Activated CD8-positive, alpha-beta memory T cell treated with anti-CD3 and anti-CD28 coated beads, Interleukin-2, amount 50 U/mL, for 48 hours (primary cell): ENCODE measurements at regions not wholly inside any gene's neighbourhood (a gene's known extent, or its start where the extent isn't known, plus 50 kb on each side); places are given as distances from the start of the nearest gene placed in this dataset.

ENCODE experiments used
- DNase-seq: peaks from one replicate; pipeline ENCODE4 v3.0.0-alpha.2; 2020

DNA sequence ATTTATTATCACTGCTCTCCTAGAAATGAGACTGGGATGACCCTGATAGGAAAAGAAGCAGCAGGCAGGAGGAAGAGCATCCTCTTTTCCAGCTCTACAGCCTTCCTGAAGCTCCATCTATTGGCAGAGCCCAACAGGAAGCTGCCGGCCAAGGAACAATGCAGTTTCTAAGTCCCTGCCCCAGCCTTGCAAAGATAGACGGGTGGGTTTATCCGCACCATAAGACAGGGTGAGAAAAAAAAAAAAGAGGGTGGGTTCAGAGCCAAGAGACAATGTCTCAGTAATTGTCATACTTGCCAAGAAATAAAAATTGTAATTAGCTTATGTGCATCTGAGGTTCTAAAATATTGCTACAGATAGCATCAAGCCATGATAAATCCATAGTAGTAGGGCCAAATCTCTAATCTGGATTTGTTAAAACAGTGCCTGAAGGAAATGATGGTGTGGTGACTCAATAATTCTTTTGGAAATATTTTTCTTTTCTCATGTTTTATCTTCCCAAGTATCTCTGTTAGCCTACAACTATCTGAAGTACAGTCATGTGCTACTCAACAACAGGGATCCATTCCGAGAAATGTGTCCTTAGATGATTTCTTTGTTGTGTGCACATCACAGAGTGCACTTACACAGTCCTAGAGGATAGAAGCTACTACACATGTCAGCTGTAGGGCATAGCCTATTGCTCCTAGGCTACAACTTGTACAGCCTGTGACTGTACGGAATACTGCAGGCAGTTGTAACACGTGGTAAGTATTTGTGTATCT, 242.9 kb upstream of the CXCL12 start:
- DNase-seq, result no peak

DNA sequence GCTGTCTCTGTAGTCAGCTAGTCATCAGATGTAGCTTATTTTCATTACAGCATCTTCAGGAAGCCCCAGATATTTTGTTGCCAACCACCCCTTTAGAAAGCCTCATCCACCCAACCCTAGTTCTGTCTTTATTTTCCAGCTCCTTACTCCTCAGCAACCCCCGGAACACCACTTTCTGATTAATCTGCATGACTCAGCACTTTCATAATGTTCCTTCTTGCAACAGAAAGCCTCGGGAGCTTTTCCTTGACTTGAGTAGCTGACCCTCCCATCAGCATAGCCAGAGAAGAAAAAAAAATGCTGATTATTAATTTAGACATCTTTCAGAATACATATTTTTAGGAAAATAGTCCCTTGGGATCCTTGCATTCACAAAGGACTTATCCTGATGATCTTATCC, 244.0 kb upstream of the CXCL12 start:
- no peak for DNase-seq

DNA sequence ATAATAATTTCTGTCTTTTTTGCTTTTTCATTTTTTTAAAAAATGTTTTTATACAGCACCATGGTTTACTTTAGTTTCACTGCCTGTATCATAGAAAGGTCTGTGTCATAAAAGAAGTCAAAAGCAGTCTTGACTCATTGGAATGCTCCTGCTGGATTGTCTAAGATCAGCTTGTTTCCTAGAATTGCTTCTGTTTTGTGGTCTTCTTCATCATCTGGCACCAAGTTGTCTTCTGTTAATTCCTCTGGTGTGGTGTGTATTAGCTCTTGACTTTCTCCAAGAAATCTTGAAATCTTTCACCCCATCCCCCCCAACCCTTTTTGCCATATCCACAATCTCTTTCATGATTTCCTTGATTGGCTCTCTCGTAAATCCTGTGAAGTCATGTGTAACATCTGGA, 250.3 kb upstream of the CXCL12 start:
- DNase-seq, result no peak

DNA sequence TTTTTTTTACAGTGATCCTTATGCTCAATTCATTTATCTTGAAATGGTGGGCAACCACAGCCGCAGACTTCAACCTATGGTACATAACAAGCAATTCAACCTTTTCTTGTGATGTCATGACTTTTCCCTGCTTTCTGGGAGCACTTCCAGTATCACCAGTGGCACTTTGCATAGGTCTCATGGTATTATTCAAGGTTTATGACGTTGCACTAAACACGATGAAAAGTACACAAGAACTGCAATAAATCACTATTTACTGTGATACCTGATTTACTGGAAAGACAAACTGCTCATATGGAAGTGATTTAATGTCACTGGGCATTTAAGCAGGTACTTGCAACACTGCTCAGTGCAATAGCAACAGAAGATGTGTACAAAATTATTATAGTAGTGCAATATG, 251.7 kb upstream of the CXCL12 start:
- no peak for DNase-seq

DNA sequence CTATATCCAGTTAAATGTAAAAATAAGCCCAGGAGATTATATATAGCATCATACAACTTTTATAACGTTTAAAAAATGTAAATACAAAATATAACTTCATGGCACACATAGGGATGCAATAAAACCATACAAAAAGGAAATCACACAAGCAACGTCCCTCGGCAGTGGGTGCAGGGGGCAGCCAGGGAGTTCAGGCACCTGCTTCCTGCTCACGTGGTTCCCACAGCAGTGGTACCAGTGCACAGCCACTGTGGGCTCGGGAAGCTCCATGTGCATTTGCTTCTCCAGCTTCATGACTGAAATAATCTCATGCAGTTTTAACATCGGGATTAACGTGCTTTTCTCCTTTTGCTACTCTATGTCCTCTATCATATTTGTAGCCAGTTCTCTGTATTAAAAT, 255.5 kb upstream of the CXCL12 start:
- DNase-seq, result no peak

DNA sequence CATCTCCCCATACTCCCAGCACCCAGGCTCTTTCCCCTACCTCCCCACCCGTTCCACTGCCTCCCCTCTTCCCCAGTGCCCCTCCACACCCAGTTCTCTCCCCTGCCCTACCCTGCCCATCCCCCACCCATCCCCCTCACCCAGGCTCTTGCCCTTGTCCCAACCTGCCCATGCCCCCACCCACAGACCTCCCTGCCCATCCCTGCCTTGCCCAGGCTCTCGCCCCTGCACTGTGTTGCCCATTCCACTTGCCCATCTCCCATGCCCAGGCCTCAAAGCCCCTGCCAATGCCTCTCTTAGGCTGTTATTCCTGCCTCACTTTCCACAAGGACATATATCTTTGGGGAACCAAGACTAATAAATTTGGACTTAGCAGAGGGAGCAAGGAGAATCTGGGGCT, 262.6 kb upstream of the CXCL12 start:
- DNase-seq, result no peak

DNA sequence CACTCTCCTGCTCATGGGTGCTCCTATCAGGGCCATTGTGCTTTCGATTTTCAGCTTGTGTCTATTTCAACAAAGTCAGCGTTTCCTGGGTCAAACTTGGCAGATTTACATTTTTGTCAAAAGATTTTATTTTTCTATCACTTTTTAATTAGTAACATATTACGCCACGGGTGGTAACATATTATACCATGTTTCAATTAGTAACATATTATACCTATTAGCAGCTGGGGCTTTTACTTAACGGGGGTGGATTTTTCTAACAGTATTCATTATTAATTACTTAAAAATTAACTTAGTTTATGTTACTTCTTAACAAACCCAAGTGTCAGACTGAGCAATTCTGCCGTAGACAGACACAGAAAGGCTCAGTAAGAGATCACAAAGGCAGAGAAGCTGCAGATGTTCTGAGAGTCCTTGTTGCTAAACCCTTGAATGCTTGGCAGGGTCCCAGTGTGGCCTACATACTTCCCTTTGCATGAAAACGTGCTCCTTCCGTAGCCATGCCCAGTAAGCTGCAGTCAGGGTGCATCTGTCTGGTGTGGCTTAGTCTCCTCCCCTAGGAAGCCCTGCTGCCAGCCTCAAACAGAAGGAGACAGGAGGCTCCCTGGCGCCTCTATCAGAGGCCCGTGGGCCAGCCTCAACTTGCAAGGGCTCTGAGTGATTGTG, 263.1 kb upstream of the CXCL12 start:
- no peak for DNase-seq

DNA sequence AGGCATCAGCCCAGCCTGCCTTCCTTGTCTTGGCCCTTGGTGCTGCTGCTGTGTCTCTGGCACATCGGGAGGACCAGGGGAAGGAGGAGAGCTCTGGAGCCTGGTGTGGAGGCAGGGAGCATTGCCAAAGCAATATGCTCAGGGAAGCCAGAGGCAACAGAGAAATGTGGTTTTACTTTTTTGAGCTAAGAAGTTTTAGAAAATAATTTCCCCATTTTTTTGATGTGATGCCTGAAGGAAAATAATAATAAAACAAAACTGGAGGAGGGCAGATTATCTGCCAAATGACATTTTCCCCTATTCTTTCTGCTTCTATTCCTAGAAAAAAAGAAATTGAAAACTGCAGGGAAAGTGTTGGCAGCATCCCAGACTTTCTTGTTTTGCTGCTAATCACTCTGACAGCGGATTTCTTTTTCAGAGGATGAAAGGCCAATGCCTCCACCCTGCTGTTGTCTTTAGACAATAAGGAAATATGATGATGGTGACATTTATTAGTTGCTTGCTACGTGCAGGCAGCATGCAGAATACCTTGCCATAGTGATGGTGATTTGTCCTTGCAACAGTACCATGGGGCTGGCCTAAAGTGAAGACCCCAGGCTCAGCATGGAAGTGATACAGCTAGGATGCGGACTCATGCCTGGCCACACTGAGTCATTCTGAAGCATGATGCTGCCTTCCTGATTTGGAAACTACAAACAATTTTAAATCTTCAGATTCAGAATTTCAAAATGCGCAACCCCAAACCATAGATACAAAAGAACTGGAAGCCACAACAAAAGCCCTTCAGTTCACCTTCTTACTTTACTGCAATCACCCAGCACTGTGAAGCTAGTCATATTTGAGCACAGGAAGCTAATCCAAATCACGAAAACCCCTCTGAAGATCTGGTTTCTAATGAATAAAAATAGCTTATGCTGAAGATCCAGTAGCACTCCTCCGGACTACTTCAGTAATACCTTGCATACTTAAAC, 260.2 kb upstream of the TMEM72 start:
- no peak for DNase-seq

DNA sequence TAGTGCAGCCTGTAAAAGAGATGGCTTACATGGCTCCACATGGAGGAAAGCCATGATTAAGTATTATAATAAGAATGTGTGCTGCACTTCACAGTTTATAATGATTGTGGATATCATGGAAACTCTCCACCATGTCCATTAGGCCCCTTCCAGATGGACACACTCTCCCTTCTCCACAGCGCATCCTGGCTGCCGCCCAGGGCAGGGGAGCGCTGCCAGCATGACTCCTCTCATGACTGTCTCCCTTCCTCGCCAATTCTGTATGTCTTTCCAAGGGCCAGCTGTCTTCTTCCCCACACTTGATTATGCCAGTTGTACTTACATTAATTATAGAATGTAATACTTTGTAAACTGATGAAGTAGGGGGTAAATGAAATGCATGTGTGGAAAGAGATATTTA, 259.3 kb upstream of the TMEM72 start:
- DNase-seq, result no peak

DNA sequence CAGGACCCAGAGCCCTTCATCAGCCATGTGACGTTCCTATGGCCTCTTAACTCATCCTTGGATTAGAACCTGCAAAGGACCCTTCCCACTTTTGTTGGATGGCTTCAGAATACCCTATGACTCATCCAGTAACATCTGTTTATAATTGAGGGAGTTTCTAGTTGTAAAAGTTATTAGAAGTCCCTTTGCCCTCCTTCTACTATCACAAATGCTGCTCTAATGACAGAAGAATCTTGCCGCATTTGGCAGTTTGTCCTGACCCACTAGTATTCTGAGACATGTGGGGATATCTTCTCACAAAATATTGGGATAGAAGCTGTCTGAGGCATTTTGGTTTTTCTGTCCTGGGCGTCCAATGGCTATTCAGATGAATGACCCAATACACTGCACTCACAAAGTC, 251.8 kb upstream of the TMEM72 start:
- DNase-seq, result no peak

DNA sequence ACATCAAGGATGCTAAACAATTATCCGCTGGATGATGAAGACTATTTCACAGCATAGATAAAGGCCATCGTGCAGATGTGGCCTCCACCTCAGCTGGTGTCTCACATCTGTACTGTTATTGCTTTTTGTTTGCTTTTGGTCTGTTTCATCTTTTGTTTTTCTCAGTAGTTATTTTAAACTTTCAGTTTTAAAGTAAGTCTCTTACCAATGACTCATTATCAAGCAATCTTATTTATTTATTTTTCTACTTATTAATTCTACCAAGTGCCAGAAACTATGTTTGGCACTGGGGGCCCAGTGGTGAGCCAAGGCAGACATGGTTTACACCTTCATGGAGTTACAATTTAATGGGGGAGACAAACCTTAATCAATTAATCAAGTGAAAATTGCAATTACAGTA, 250.9 kb upstream of the TMEM72 start:
- no peak for DNase-seq

DNA sequence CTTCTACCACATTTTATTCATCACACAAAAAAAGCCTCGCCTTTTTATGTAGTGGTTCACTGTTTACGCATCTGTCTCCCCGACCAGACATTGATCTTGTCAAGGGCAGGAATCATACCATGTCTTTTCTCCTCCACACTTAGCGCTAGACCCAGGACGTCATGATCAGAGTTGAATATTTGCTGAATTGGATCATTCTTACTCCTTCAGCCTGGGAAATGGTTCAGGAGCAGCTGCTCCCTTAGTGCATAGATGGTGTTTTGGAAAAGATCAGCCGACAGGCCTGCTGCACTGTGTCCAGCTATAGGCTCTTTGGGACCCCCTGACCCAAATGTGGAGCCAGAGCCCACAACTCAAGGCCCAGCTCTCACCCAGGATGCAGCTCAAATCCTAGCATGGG, 249.1 kb upstream of the TMEM72 start:
- no peak for DNase-seq

DNA sequence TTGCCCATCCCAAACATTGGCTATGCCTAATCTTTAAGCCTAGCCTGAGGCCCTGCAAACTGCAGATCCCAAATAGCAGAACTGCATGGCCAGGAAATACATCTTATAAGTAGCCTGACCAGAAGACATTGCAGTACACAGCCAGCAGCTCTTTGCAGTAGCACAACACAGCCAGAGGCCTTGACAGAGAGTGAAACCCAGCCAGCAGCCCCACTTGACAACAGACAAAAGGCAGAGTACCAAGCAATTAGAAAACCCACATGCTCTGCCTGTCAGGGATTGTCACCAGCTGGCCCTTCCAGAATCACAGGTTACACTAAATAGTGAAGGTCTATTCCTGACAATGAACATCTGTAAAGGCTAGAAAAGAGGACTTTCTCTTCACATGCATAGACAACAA, 242.8 kb upstream of the TMEM72 start:
- DNase-seq, result no peak

DNA sequence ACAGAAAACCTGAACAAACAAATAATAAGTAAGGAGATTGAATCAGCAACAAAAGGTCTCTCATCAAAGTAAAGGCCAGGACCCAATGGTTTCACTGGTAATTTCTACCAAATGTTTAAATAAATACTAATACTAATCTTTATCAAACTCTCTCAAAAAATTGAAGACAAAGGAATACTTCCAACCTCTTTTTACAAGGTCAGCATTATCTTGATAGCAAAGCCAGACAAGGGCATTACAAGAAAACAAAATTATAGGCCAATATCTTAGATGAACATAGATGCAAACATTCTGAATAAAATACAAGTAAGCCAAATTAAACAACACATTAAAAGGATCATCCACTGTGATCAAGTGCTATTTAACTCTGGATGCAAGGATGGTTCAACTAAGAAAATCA, 239.8 kb upstream of the TMEM72 start:
- no peak for DNase-seq

DNA sequence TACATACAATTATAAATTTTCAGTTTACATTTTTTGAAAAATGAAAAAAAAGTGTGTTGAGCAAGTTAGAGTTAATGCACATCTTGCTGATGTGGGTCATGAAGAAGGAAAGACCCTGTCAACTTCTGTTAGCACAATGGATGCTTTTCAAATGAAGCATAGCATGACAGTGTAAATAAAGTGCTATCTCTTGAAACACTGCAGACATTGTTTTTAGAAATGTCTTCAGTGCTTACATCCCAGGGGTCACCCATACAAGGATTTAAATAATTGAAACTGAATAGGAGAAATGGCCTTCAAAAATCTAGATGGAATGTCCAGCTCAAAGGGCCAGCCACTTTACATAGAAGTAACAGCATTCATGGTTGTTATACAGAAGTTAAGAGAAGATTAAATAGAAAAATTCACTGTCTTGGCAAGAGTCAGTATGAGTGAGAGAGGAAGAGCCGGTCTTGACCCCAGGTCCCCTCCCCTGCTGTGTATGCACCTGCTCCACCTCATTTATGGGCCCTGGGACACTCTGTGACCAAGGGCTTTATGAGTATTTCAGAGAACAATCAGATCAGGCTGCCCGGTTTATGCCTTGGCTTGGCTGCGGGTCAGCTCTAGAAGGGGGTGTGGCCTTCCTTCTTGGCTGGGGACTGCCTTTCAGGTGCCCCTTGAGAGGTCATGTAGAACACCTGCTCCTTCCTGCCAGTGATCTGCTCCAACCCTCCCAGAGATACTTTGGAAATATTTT, 237.7 kb upstream of the TMEM72 start:
- DNase-seq, result no peak

DNA sequence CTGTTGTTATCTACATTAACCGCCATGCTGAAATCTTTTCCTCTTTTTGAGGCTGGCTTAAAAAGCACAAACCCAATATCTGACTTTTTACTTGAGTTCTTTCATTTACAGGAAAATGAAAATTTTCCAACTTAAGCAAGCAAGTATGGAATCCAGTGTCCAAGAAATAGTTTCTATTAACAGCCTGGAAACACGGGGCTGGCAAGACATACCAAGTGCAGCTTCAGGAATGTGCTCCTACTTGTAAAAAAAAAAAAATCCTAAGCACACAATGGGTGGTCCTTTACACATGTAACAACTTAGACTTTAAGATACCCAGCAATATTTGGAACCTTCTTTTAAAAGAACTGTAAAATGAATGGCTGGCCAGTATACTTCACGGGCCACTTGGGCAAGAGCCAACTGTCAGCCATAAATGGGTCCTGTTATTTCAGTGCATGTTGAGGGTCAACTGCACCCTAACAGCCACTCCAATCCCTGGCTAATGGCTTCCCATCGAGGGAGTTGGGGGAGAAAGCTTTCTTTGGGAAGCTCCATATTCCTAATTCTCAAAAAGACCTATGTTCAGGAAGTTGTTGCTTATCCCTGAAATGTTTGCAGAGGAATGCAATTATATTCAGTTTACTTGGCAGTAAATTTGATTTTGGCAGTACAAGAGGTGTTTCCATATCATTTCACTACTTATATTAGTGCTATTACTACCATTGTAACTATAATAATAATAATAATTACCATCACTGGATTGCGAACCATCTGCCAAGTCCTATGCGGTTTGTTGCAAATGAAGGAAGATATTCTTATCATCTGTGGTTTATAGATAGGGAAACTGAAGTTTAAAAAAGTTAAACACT, 236.4 kb upstream of the TMEM72 start:
- DNase-seq, result no peak

DNA sequence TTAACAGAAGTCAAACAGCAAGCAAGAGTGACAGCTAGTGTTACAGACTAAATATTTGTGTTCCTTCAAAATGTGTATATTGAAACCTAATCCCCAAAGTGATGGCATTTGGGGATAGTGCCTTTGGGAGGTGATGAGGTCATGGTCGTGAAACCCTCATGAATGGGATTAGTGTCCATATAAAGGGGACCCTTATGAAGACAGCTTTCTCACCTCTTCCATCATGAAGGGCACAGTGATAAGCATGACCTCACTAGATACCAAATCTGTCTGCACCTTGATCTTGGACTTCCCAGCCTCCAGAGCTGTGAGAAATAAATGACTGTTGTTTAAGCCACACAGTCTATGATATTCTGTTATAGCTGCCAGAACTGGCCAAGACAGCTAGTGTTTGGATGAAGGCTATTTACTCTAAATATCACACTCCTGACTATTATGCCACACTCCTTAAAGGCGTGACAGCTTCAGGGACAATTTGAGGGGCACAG, 235.7 kb upstream of the TMEM72 start:
- DNase-seq, result no peak

DNA sequence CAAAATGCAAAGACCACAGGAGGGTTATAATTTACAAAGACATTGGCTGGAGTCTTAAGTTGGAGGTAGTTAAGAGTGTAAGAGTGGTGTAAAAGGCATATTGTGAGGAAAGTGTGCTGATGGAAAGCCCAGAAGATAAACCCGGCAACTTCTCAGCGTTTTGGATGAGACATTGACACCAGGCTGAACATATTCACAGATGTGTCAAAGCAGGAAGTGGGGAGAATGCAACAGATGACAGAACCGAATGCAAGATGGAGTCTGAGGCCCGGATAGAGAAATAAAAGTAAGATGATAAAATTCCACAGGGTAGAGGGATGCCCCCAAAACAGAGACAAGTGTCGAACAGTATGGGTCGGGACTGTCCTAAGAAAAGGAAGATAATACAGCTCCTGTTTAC, 230.4 kb upstream of the TMEM72 start:
- no peak for DNase-seq

DNA sequence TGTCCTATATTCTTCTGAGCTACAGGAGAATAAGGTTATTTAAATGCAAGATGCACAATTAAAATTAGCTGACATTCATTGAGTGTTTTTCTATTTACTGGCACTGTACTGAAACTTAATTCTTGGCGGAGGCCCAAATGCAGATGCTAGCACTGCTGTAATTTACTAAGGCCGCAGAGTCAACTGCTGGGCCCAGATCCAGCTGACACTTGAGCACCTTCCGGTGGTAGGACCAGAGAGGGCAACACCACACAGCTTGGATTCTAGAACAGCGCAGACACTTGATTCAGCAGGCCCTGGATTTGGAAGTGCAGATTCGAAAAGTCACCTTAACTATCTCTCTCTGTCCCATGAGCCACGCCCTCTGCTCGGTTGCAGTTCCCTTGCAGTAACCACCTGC, 228.6 kb upstream of the TMEM72 start:
- DNase-seq, result no peak

DNA sequence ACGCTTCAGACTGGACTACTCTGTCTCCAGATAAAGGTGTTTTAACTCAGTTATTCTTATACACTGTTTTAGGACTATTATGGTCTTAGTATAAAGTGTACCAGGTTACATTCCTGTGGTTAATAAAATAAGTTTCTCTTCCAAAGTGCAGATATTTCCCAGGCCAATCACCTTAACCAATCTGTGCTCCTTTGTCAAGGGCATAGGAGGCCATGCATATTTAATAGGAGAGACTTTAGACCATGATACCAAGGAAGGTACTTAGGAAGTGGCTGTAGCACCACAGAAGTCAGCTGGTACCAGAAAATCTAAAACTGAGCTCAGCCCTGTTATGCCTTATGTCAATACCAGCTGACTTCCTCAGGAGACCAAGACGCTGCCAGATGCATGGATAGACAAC, 226.5 kb upstream of the TMEM72 start:
- DNase-seq, result no peak

DNA sequence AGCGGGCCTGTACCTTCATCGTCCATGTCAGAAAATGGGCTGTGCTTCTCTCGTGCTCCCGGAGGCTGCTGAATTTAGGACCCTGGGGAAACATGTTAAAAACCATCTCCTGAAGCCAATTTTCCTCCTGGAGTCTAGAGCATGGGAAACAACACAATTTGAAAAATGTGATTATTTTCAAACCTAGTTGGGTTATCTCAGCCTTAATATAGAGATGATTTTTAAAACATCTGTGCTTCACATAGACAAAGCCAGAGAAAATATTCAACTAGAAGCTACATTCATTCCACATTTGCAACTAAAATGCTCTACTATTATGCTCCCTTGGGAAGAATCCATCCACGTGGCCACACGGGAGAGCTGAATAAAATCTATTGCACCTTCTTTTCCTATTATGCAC, 225.9 kb upstream of the TMEM72 start:
- no peak for DNase-seq

DNA sequence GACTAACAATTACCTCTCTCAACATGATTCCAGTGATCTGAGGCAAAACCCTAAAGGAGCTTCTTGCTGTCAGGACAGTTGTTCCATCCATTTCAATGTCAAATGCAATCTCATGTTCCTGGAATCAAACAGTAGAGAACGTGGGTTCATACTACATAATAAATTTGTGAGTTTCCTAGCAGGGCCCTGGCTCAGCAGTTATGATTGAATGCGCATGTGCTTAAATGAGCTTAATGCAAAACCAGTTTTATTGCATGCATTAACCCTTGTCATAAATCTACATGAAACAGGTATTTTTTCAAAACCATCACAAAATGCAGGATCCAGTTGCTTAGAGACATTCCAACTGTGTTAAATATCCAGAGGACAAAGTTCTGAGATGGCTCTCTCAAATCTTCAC, 225.4 kb upstream of the TMEM72 start:
- DNase-seq, result no peak
